GM03348 (cell line): ENCODE measurements at regions not wholly inside any gene's neighbourhood (a gene's known extent, or its start where the extent isn't known, plus 50 kb on each side); places are given as distances from the start of the nearest gene placed in this dataset.
A peak's percentile ranks its signal among the peaks of the same experiment; 100 is the strongest.

ENCODE experiments used
- DNase-seq: peaks from one replicate; pipeline ENCODE4 v3.0.0; 2012; ENCODE audit warnings: low spot score

DNA sequence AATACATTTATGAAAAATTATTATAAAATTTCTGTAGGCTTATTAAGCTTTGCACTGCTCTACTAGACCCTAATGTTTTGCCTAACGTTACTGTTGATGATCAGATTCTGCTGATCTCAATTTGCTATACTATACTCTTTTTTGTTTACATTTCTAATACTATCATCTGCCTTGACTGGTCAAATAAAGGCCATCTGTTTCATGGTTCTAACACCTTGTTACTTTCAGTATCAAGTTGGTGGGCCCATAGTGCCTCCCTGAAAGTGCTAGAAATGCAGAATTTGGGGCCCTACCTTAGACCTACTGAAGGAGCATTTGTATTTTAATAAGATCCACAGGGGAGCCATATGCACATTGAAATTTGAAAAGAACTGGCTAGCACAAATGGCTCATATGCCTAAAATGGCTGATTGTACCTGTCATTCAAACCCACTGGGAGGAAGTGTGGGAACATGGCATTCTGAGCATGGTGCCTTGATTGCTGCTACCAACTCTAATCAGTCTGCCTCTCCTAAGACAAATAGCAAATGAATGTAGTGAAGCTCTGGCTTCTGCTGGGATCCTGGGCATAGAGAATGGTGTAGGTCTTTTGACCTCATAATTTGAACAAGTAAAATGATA, 199.1 kb upstream of the BTBD3 start:
- DNase-seq = no peak

DNA sequence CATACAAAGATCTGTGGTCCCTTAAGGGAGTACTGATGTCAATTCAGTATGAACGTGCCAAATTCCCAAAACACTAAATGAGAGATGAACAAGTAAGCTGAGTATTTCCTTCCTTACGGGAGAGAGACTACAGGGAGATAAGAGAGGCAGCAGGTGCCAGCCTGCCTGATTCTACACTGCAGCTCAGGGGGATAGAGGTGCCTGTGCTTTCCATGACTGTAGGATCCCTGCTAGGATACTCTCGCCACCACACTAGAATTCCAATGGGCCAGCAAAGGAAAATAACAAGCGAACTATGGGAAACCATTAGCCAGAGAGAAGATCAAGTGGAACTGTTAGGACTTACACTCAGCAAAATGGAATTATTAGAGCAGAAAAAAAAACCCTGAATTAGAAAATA, 198.5 kb upstream of the BTBD3 start:
- no peak for DNase-seq

DNA sequence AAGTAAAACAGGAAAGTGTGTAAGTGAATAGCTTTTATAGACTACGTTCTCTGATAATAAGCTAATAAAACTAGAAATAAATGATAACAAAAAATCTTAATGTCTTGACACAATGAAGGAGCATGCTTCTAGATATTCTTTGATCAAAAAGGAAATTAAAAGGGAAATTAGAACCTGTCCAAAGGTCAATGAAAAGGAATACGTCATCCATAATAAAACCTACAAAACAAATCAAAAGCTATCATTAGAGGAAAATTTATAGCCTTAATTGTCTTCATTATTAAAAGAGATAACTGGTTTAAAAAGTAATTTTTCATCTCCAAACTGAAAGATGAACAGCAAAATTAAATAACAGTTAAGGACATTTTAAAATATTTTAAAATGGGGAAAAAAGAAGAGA, 196.3 kb upstream of the BTBD3 start:
- no peak for DNase-seq

DNA sequence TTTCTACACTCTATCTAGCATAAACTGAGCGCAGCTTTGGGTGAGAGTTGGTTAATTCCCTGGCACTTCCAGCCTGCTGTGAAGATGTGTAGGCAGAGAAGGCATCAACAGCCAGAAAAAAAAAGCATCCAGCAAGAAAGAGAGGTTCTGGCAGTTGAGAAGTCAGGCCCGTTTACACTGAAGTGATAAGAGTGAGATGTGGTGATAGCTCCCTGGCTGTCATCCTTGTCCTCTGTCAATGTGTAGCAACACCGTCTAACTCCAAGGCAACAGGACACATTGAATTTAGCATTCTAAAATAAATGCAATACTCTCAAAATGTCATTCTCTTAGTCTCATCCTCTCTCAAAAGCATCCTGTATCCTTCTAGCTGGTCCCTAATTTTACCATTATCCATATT, 193.6 kb upstream of the BTBD3 start:
- DNase-seq = no peak

DNA sequence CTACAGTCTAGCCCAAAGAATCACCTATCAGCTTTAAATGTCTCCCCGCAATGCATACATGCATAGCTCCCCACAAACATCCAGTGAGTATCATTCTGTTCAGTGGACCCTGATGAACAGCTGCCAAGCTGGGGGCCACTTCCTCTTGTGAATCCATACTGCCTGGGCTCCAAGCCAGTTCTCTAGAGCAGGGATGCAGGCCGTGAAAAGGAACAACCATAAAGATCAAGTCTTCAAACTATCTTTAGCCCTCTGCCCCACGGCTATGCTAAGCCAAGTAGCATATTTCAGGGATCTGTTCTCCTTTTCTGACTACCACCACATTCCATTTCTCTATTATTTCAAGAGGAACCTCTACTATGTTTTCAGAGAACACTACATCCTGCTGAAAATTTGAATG, 191.7 kb upstream of the BTBD3 start:
- DNase-seq = no peak

DNA sequence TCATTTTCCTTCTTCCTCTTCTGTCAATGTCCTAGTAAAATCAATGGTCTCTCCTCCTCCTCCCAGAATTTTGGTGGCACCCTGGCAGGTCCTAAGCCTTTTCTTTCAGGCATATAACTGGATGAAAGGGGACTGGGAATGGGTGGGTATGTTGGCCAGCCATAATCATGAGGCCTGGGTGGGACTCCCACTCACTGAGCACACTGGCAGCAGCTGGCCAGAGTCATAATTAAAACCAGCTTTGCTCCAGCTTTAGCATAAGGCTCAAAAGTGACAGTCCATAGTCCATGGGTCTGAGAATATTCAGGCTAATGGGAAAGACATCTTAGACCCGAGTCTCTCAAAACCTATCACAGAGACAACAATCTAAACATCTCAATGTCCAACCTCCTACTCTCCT, 190.0 kb upstream of the BTBD3 start:
- DNase-seq = no peak

DNA sequence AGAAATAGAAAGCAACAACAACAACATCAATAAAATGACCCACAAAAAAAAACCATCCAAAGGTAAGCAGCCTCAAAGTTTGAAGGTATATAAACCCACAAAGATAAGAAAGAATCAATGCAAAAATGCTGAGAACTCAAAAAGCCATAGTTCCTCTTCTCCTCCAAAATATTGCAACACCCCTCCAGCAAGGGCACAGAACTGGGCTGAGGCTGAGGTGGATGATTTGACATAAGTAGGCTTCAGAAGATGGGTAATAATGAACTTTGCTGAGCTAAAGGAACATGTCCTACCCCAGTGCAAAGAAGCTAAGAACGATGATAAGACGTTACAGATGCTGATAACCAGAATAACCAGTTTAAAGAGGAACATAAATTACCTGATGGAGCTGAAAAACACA, 188.8 kb upstream of the BTBD3 start:
- no peak for DNase-seq

DNA sequence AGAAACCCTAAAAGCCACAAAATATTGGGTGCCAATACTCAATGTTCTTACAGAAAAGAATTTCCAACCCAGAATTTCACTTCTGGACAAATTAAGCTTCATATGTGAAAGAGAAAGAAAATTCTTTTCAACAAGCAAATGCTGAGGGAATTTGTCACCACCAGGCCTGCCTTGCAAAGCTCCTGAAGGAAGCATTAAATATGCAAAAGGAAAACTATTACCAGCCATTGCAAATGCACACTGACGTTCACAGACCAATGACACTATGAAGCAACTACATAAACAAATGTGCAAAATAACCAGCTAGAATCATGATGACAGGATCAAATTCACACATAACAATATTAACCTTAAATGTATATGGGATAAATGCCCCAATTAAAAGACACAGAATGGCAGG, 187.9 kb upstream of the BTBD3 start:
- DNase-seq = no peak

DNA sequence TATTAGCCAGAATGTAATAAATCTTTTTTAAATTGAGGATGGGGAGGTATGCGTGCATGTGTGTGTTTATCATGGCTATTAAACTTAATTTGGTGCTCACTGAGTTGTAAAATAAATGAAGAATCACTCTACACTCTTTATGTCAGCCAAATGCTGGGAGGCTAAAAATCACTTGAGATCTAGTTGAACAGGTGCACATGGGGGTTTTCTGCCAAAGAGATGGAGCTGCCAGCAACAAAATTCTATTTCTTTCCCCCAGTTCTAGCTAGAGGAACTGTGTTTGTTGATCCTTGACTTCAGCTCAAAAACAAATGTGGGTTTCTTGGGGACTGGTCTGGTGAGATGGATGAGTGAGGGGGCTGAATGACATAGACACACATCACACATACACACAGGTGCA, 183.3 kb upstream of the BTBD3 start:
- DNase-seq = no peak

DNA sequence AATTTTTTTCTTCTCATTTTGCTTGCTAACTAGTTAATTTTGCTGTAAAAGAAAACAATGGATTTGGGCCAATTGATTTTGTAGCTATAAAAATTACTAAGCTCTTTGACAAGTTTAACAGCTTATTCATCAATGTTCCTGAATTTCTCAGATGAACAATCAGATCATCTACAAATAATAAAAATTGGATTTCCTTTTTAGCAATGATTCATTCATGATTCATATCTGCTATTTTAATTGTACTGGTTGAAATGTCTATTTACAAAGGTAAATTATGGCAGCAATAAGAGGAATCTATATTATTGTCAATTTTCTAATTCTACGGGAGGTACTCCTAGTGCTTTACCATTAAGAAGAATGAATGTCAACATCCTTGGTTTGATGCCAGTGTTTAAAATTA, 178.8 kb upstream of the BTBD3 start:
- DNase-seq = no peak

DNA sequence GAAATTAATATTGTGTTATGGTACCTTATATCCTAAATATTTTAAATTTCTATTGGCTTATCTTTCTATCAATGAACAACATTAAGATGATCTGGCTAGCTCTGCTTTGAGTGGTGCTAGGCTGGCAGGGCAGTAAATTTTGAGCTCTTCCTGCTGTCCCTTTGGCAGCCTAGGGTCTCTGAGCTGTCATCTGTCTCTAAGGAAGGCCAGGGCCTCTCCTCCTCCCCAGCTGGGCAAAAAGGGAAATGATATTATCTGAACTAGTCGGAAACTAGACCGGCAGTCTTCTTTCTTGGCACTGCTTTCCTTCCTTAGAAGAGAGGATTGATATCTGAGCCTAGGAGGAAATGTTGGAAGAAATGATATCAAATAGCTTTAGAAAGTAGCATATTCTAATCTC, 176.7 kb upstream of the BTBD3 start:
- DNase-seq = no peak

DNA sequence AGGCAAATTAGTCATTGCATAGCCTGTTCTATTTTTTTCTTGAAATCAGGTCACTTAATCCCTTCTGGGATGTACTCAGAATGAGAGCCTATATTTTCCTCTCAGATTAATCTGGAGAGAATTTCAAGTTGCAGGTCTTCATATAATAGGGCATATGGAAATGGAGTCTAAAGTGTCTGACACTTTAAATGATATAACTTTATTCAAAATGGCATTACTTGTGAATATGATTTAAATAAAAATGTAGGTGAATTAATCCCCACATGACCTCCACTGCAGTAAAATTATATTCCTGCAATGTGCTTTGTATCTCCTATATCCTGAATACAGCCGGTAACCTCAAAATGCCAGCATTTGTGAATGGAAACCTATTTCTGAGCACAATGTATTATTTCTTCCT, 172.5 kb upstream of the BTBD3 start:
- DNase-seq = no peak

DNA sequence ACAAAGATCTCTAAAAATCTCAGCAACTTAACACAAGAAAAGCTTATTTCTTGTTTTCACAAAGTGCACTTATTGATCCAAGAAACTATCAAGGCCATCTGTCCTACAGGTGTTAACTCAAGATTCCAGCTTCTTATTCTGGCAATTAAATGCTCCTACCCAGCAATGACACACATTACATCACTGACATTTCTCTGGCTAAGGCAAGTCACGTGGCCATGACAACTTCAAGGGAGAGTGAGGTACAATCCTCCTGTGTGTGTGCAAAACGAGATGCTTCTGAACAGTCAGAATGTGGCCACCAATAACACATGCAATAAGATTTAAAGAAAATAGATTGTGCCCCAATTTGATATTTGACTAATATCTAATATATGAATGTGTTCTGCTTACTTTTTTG, 169.3 kb upstream of the BTBD3 start:
- DNase-seq = no peak

DNA sequence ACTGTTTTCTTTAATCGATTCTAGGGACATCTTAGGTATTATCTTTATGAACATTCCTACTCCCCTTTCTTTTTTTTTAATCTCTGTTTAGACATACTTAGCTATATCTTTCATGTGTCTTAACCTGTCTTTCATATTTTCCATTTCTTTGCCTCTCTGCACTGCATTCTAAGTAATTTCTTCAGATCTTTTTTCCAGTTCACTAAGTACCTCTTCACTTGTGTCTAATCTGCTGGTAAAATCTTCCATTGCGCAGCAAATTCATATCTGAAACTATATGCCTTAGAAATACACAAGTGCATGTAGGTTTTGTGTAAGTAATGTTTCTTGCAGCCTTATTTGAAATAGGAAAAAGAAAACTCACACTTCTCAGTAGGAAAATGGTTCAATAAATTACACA, 165.4 kb upstream of the BTBD3 start:
- DNase-seq = no peak

DNA sequence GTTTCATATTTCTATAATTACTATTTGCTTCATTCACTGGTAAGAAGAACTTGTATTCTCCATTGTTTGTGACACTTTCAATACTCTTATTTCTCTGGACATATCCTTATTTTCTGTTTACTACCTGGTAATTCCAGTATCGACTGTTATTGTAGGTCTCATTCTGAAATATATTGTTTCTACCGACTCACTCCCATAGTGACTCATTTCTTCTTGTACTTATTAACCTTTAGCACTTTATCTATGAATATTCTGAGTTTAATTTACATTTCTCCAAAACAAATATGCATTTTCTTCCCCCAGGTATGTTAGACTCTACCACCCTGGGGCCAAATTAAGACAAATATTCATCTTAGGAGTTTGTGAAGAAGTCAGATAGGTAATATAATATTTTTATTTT, 164.5 kb upstream of the BTBD3 start:
- DNase-seq = no peak

DNA sequence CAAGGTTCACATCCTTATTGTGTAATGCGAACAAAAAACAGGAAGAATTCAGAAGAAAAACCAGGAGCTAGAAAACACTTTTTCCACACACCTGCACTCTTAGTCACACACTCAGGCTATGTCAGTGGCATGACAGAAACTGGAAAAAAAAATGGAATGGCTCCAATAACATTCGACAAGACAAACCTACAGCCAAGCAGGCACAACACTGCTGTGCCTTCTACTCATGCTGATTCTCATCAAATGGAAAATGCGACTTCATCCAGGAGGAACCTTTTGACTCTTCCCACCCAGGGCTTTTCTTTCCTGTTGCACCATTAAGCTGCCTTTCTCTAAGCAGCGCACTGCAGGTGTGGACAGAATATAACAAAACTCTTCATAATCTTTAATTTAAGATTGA, 163.2 kb upstream of the BTBD3 start:
- DNase-seq = no peak

DNA sequence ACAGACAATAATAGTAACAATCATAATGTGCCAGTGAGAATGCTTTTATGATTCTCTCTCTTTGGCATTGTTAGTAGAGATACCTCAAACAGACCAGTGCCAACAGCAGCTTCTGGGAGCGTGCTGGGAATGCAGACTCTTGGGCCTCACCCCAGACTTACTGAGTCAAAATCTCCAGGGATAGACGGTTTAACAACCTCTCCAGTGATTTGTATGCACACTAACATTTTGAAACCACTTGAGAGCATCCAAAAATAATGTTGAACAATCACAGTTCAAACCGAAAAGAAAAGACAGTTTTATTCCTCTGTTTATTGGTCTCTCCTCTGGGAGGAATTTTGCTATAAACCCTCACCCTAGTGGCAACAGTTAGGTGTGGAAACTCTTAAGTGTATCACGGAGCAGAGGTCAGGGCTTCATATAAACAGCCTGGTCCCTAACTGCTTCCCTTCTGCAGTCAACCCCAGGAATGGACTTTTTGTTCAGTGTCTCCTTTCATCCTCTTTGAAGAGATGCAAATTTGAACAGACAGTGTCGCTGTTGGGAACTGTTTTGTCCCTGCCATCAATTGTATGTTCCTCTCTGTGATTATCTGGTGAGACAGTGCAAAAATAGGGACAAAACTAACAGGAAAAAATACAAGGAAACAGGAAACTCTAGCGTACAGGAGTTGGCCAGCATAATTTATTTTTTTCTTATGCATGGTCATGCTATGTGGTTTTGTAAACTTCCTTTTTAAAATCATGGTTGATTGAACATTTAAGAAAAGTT, 162.4 kb upstream of the BTBD3 start:
- DNase-seq = peak; percentile 44

DNA sequence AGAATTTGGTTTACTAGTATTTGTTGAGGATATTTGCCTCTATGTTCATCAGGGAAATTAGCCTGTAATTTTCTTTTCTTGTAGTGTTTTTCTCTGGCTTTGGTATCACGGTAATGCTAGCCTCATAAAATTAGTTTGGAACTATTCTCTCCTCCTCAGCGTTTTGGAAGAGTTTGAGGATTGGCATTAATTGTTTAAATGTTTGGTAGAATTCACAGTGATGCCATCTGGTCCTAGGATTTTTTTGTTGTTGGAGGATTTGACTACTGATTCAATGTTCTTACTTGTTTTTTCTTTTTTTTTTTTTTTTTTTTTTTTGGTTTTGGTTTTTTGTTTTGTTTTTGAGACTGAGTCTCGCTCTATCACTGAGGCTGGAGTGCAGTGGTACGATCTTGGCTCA, 156.2 kb upstream of the BTBD3 start:
- no peak for DNase-seq

DNA sequence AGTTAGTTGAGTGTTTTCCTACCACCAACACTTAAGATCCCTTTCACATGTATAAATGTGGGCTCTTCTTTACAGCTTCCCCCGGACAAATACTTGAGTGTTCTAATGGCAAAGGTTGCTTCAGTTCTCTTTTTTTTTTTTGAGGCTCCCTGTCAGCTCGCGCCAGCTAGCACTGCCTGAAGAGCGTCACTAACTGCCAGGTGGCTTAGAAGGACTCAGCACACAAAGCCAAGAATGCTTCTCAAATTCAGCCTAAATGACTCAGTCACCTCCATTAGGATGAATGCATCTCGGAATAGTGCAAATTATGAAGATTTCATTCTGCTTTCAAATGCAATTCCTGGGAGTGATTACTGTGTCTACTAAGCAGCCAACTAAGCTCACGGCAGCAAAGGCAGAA, 150.7 kb upstream of the BTBD3 start:
- peak; percentile 5 for DNase-seq

DNA sequence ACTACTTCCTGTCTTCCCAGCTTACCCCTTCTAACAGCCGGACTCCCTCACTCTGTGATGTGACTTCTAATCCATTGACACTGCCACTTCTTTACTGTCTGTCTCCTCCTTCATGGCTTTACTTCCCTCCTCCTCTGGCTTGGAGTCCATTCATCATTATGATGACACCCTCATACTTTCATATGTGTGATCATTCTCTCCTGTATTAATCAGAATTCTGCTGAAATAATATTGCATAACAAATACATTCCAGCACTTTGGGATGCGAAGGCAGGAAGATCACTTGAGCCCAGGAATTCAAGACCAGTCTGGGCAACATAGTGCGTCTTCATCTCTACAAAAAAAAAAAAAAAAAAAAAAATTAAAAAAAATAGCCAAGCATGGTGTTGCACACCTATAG, 147.9 kb upstream of the BTBD3 start:
- peak; percentile 31 for DNase-seq

DNA sequence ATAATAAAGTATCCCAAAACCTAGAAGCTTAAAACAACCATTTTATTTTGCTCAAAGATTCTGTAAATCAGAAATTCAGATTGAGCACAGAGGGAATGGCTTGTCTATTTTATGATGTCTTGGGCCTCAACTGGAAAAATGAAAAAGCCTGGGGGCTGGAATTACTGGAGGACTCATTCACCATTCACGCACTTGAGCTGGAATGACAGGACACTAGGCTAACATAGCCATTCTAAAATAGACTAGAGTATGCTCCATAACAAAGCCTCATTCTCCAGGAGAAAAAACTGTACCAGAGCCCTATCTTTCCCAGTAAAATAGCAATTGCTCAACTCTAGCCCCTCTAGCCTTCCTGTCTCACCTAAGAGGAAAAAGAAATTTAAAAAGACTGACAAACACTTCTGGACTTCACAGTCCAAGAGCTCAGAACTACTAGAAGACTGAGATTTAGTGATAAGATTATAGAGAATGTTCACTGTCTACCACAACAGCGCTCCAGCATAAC, 145.4 kb upstream of the BTBD3 start:
- DNase-seq = no peak

DNA sequence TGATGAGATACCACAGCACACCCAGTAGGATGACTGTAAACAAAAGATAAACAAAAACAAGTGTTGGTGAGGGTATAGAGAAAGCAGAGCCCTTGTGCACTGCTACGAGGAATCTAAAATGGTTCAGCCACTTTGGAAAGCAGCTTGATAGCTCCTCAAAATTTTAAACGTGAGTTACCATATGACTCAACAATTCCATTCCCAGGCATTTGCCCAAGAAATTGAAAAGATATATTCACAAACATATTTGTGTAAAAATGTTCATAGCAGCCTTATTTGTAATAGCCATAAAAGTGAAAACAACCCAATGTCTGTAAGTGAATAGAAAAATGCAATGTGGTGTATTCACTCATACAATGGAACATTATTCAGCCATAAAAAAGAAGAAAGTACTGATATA, 141.0 kb upstream of the BTBD3 start:
- DNase-seq = no peak

DNA sequence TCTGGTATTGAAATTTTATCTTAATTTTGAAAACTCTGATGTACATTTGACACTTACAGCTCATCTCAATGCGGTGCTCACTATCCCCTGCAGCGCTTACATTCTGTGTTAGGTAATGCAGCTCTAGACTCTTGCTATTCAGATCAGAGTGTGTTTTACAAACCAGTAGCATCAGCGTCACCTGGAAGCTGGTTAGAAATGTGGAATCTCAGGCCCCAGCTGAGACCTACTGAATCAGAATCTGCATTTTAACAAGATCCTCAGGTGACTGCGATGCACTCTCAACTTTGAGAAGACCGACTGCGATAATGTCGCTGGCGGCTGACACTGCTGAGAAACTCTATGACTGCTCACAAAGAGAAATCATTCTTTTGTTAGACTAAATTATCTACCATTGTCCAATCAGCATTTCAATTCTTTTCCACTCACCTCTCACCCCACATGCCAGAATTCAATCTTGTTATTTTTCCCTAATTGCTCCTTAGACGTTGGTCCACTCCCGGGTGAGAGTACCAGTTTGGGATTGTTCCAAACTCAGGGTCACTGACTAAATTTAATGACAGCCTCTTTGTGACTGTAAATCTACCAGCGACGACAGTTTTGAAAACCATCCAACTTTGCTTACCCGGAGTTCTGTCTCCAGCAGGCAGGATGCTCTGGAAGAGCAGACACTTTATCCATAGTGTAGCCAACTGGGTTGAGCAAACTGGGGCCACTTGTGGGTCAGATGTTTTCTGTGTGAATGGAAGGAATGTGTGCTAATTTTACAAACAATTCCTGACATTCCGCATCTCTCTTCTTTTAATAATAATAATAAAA, 140.1 kb upstream of the BTBD3 start:
- peak; percentile 25 for DNase-seq
